NT2/D1 (cell line): ENCODE measurements at regions not wholly inside any gene's neighbourhood (a gene's known extent, or its start where the extent isn't known, plus 50 kb on each side); places are given as distances from the start of the nearest gene placed in this dataset.

Experiments
- YY1 ChIP-seq: IDR thresholded peaks from 2 replicates; pipeline ENCODE4 v1.6.1; 2011; ENCODE audit not compliant: insufficient read length, insufficient read depth
- ZNF274 ChIP-seq: IDR thresholded peaks from 2 replicates; pipeline ENCODE4 v1.6.1; 2011; ENCODE audit warnings: mild to moderate bottlenecking, low read depth, low read length

DNA sequence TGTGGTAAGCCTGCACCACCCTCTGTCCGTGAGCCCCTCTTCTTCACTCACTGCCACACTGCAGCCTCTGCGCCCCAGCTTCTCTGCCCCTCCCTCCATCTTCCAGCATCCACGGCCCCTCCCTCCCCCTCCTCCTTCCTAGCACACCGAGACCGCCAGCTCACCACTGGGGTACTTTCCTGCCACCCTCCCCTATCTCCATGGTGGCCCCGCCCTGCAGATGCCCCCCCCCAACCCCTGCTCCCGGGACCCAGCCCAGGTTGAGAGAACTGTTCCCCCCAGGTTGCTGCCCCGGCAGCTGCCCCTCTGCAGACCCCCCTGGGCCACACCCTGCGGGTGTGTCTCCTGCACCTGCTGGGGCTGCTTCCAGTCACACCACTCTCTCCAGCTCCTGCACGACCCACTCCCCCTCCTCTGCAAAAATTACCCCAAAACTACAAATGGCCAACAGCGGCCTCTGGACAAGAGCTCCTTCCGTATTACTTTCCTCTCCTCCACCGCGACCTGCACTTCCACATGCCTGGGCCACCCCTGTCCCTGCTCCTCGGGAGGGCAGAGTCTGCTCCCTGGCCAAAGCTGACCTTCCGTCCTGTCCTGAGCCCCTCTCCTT is 209.2 kb upstream of the PPP2R2D start:
- no peak for TF ChIP-seq ZNF274
- TF ChIP-seq YY1 = no peak
